Superior temporal gyrus (tissue), 1 donor: ENCODE measurements at regions not wholly inside any gene's neighbourhood (a gene's known extent, or its start where the extent isn't known, plus 50 kb on each side); places are given as distances from the start of the nearest gene placed in this dataset.
"Not testable (repeated sequence)": the region's sequence is repeated elsewhere in the genome, so short reads cannot be mapped to it uniquely, and the experiment has no call there.

Experiments
- DNase-seq: peaks from one replicate; pipeline ENCODE4 v3.0.0-alpha.2; 2016; ENCODE audit errors: extremely low spot score

DNA sequence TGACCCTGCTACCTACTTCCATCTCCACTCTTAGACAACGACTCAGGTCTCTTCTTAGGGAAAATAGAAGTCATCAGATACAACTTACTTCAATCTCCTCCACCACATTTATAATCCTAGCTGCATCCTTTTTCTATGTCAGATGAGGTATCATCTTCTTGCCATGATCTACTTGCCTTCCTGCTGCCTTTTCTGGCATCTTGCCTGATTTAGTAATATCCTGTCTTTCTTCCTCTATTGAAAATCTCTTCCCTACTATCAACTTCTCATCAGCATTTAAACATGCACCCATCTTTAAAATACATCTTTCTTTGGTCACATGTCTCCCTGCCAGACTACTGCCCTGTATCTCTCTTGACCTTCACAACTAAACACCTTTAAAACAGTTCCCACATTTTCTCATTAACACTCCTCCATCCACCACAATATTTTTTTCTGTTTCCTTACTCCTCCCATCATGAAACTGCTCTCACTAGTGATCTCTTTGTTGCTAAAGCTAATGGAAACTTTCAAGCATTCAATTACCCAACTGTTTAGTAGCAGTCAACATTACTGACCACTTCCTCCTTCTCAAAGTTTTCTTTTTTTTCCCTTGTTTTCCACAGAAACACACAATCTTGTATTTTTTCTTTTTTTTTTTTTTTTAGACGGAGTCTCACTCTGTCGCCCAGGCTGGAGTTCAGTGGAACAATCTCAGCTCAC is 100.8 kb upstream of the CXorf66 start:
- no peak for DNase-seq

DNA sequence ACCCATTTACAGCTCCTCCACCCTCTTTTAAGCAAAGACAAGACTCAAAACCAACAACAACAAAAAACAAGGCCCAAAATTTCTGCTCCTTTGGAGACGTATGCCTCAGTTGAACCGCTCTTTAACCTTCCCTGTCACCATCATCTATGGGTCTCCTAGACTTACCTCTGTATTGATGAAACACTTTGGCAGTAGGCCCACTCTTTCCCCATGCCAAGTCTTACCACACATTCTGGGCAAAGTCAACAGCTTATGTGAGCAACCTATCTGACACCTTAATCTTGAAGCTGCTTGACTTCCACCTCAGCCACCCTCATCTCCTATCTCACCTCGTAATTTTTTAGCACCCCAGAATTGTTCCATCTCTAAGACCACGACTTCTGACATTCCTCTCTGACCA is 99.7 kb upstream of the CXorf66 start:
- DNase-seq, result no peak

DNA sequence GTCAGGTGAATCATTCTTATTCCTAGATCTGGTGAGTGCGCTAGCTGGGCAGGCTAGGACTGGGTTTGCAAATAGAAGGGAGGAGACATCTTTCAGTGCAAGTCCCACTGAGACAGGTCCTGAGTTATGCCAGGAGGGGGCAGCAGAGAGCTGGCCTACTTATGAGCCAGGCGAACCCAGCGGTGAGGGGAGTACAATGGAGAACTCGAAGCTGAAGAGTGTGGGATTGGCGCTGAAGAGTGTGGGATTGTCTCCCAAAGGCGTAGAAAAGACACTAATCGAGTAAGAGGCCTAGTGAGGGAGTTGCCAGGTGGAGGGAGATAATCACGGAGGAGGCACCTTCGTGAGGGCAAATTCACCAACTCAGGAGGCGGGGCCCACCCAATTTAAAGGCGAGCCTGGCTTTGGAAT is 91.7 kb upstream of the CXorf66 start:
- peak; percentile 83 for DNase-seq

DNA sequence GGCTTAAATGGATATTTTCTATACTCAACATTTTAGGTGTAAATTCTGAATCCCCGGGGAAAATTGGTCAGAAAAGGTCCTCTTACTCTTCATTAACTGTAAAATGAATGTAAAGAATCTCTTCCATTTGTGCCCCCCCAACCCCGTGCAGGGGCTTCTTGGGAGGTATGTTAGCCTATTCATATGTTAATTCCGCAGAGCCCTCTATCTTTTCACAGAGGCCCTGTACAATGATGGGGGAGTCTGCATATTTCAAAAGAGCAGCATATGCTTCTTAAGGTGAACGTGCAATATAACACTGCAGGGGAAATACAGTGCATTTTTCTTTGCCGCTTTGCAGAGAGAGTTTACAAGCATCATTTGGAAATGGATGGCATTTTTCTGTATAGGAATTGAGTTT is 88.5 kb upstream of the CXorf66 start:
- no peak for DNase-seq

DNA sequence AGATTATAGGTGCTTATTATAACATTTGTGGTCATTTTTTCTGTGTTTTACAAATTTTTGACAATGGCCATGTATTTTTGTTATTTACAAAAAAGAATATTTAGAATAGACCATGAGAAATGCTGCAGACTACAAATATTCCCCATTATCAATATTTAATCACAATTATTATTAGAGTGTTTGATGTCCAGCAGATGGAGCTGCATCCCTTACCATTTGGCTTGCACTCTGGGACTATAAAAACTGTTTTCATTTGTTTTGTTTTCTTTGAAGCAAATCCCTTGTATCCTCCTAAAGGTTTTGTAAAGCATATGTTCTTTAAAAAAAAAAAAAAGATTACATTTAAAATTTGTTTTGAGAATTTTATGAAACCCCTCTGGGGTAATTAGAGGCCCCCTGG is 85.6 kb upstream of the CXorf66 start:
- DNase-seq, result no peak

DNA sequence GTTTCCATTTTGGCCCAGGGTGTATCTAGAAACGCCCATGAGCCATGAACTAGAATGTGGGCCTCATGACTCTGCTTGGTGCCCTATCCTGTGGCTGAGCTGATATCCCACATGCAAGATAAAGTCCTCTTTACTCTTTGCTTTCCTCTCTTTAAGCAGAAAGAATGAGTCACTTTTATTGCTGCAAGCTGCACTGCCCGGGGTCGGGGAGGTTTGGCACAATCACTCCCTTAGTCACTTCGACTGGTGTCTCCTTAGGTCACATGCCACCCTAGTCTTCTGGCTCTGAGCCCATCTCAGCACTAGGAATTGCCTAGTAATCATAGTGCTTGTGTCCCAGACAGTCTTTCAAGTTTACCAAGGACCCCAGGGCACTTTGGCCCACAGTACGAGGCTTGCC is 75.1 kb upstream of the CXorf66 start:
- no peak for DNase-seq

DNA sequence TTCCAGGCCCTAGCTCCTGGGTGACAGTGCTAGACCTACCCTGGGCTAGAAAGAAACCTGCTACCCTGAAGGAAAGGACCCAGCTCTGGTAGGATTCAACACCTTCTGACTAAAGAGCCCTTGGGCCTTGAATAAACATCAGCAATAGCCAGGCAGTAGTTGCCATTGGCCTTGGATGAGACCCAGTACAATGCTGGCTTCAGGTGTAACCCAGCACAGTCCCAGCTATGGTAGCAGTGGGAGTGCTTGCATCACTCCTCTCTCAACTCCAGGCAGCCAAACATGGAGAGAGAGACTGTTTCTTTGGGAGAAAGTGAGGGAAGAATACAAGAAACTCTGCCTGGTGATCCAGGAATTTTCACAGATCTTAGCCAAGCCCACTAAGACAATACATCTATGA is 73.5 kb upstream of the CXorf66 start:
- no peak for DNase-seq

DNA sequence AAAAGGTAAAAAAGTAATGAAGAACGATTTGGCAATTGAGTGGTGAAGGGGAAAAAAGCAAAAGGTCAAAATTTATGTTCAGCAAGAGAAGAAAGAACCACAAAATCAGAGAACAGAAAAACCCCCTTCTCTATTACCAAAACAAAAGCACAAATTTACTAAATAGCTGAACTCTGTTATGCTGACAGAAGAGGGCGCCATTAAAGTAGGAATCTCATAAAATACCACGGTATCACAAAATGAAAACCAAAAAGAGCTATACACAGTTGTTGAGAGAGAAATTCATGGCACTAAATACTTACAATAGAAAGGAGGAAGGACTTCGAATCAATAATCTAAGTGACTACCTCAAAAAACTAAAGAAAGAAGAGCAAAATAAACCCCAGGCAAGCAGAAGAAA is 69.6 kb upstream of the CXorf66 start:
- DNase-seq, result no peak

DNA sequence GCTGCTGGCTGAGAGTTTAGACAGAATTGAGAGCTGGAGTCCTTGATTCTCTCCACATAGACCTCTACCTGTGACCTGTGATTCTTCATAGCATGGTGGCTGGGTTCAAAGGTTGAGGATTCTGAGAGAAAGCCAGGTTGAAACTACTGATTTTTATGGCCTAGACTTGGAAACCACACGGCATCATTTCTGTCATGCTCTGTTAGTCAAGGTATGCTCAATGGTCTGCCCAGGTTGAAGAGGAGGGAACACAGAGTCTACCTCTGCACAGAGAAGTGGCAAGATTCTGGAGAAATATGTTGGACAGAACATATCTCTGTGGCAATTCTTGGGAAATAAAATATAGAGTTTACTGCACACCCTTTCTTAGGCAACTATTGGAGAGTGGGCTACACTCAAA is 57.2 kb upstream of the CXorf66 start:
- DNase-seq, result no peak

DNA sequence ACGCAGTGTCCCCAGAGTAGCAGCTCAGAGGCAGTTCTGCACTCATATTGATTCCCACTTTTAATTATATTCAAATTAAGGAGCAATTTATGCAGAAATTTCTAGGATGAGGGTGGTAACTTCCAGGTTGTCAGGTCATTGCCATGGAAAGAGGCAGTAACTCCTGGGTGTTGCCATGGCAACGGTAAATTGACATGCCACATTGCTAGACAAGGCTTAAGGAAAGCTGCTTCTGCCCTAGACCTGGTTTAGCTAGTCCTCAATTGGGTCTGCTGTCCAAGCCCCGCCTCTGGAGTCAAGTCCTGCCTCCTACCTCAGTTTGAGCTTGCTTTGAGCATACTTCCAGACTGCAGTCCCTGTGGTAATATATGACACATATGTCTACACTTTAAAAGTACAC is 53.8 kb upstream of the CXorf66 start:
- DNase-seq, result not testable (repeated sequence)
